ENCODE measurements at regions not wholly inside any gene's neighbourhood (a gene's known extent, or its start where the extent isn't known, plus 50 kb on each side); places are given as distances from the start of the nearest gene placed in this dataset.
"Not testable (repeated sequence)": the region's sequence is repeated elsewhere in the genome, so short reads cannot be mapped to it uniquely, and the experiment has no call there.

DNA sequence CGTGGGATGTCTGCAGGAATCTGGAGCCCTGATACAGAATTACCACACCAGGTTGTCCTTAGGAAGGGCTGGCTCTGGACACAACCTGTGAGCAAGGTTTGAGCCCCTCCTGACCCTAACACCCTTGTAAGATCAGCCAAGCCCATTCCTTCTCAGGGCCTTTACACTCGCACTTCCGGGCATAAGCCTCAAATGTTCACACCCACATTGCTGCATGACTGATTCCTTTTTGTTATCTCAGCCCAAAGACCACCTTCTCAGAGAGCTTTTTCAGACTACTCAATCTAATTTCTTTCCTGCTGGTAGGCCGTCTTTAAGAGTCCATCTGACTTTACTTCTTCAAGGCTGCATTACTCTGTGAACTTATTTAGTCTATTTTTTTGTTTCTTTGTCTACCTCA lies 464.0 kb upstream of the SPRED2 start:
- intact Hi-C loops (cut with DNase I): no loop called here
- Histone ChIP-seq H3K27me3 (no peaks in the 10 kb centered on the region), H3K9me3 (no peaks in the 10 kb centered on the region), H3K4me3 (no peak overlapping the region), H3K36me3 (no peaks in the 10 kb centered on the region), H3K4me1 (no peaks in the 10 kb centered on the region), H3K27ac (no peak overlapping the region)
- no peak for DNase-seq
- no peak for ATAC-seq
- TF ChIP-seq, protein P1, sequence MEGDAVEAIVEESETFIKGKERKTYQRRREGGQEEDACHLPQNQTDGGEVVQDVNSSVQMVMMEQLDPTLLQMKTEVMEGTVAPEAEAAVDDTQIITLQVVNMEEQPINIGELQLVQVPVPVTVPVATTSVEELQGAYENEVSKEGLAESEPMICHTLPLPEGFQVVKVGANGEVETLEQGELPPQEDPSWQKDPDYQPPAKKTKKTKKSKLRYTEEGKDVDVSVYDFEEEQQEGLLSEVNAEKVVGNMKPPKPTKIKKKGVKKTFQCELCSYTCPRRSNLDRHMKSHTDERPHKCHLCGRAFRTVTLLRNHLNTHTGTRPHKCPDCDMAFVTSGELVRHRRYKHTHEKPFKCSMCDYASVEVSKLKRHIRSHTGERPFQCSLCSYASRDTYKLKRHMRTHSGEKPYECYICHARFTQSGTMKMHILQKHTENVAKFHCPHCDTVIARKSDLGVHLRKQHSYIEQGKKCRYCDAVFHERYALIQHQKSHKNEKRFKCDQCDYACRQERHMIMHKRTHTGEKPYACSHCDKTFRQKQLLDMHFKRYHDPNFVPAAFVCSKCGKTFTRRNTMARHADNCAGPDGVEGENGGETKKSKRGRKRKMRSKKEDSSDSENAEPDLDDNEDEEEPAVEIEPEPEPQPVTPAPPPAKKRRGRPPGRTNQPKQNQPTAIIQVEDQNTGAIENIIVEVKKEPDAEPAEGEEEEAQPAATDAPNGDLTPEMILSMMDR (IDR thresholded peaks at IDR 0.05): no peak

DNA sequence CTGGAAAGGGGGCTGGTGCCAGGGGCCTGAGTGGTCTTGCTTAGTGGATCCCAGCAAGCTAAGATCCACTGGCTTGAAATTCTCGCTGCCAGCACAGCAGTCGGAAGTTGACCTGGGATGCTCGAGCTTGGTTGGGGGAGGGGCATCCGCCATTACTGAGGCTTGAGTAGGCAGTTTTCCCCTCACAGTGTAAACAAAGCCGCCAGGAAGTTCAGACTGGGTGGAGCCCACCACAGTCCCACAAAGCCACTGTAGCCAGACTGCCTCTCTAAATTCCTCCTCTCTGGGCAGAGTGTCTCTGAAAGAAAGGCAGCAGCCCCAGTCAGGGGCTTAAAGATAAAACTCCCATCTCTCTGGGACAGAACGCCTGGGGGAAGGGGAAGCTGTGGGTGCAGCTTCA lies 457.7 kb upstream of the SPRED2 start:
- H3K36me3 ChIP-seq; H3K27me3 ChIP-seq; H3K9me3 ChIP-seq; ATAC-seq; DNase-seq; H3K4me1 ChIP-seq; H3K4me3 ChIP-seq; H3K27ac ChIP-seq; intact Hi-C loops (cut with DNase I): not testable (repeated sequence)

GRCh38 chr2:65885266-65885665 lies 452.9 kb upstream of the SPRED2 start:
- Histone ChIP-seq H3K9me3 (no peaks in the 10 kb centered on the region), H3K4me3 (no peak overlapping the region), H3K27me3 (no peaks in the 10 kb centered on the region), H3K36me3 (no peaks in the 10 kb centered on the region), H3K27ac (no peak overlapping the region), H3K4me1 (no peaks in the 10 kb centered on the region)
- ATAC-seq (no peak), DNase-seq (no peak)
- intact Hi-C loops (cut with DNase I): no loop called here
- TF ChIP-seq, protein P1 (IDR thresholded peaks at IDR 0.05): no peak

DNA sequence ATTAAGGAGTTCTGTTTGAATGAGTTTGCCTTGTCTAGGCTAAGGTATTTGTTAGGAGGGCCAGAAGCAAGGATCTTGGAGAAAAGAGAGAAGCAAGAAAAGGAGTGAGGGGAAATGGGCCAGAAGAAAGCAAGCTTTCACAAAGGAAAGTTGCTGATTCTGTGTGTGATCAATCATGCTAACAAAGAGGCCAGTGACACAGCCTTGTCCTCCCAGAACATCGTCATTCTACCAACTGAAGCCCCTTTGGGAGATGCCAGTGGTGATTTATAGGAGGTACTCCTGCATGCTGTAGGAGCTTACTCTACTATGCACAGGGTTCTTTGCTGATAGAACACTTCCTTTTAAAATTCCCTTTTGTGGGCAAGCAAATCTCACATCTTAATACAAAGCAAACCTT lies 449.2 kb upstream of the SPRED2 start:
- TF ChIP-seq, protein P1 (IDR thresholded peaks at IDR 0.05): no peak
- ATAC-seq (no peak), DNase-seq (no peak)
- H3K27ac ChIP-seq: no peak overlapping the region
- no peak overlapping the region for H3K4me3 ChIP-seq
- H3K4me1 ChIP-seq: no peaks in the 10 kb centered on the region
- no peaks in the 10 kb centered on the region for H3K9me3 ChIP-seq
- no peaks in the 10 kb centered on the region for H3K36me3 ChIP-seq
- no peaks in the 10 kb centered on the region for H3K27me3 ChIP-seq
- intact Hi-C loops (cut with DNase I): no loop called here

GRCh38 chr2:65880436-65880835 lies 448.0 kb upstream of the SPRED2 start:
- H3K27me3 ChIP-seq: no peaks in the 10 kb centered on the region
- H3K27ac ChIP-seq: no peak overlapping the region
- no peaks in the 10 kb centered on the region for H3K4me1 ChIP-seq
- H3K4me3 ChIP-seq: no peak overlapping the region
- TF ChIP-seq, protein P1 (IDR thresholded peaks at IDR 0.05): no peak
- intact Hi-C loops (cut with DNase I): no loop called here
- no peaks in the 10 kb centered on the region for H3K36me3 ChIP-seq
- DNase-seq: no peak
- no peaks in the 10 kb centered on the region for H3K9me3 ChIP-seq
- no peak for ATAC-seq

DNA sequence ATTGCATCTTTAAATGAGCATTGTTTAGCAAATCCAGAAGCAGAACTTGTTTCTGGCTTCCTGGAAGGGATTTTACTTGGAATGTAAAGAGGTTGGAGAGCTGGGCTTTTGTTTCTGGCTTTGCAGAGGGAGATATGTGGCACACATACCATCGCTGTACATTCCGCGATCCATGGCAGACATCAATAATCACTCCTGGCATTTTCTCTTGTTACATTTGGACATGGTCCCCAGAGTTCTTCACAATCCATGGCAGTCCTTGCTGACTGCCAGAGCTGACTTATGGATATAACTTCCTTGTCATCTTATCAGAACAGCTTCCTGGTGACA lies 445.6 kb upstream of the SPRED2 start:
- H3K4me1 ChIP-seq: no peaks in the 10 kb centered on the region
- H3K9me3 ChIP-seq: no peaks in the 10 kb centered on the region
- DNase-seq: no peak
- H3K27me3 ChIP-seq: no peaks in the 10 kb centered on the region
- no peak for ATAC-seq
- intact Hi-C loops (cut with DNase I): no loop called here
- H3K27ac ChIP-seq: no peak overlapping the region
- H3K4me3 ChIP-seq: no peak overlapping the region
- H3K36me3 ChIP-seq: no peaks in the 10 kb centered on the region
- TF ChIP-seq, protein P1 (IDR thresholded peaks at IDR 0.05): no peak

All from upper lobe of right lung (tissue), 1 donor.